Effector CD8-positive, alpha-beta T cell (primary cell): ENCODE measurements at regions not wholly inside any gene's neighbourhood (a gene's known extent, or its start where the extent isn't known, plus 50 kb on each side); places are given as distances from the start of the nearest gene placed in this dataset.
"Not testable (repeated sequence)": the region's sequence is repeated elsewhere in the genome, so short reads cannot be mapped to it uniquely, and the experiment has no call there.

ENCODE experiments used
- DNase-seq: peaks from one replicate; lab custom pipeline; 2025; lab: John Stamatoyannopoulos, UW

DNA sequence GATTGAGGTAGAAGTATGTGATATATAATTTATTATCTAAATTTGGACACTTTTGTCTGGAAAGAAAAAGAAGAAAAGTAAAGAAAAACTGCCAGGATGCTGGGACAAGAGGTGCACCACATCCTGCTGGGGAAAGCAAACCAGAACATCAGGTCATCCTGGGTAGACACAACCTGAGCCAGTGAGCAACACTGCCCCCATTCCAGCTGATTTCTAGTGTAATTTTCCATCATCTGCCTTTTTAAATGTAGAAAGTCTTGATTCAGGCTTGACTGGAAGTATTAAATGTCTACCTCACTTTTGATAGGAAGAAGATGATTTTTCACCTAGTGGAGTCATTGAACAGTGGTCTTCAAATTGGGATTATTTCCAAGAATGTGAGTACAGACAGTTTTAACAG is 1164.5 kb upstream of the CITED2 start:
- no peak for DNase-seq

GRCh38 chr6:140537834-140538705 is 1163.6 kb upstream of the CITED2 start:
- DNase-seq = no peak

GRCh38 chr6:140537211-140537610 is 1162.8 kb upstream of the CITED2 start:
- DNase-seq = no peak

DNA sequence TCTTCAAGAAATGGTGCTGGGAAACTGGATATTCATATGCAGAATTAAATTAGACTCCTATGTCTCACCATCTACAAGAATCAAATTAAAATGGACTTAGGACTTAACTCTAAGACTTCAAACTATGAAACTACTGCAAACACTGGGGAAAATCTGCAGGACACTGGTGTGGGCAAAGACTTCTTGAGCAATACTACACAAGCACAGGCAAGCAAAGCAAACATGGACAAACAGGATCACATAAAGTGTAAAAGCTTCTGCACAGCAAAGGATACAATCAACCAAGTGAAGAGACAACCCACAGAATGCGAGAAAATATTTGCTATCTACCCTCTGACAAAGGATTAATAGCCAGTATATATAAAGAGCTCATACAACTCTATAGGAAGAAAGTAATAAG is 1161.1 kb upstream of the CITED2 start:
- no peak for DNase-seq

DNA sequence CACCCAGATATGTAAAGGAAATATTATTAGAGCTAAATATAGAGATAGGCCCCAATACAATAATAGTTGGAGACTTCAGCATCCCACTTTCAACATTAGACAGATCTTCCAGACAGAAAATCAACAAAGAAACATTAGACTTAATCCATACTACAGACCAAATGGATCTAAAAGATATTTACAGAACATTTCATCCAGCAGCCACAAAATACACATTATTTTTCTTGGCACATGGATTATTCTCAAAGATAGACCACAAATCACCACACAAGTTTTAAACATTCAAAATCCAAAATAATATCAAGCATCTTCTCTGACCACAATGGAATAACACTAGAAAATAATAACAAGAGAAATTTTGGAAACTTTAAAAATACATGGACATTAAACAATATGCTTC is 1159.1 kb upstream of the CITED2 start:
- no peak for DNase-seq

- no peak for DNase-seq
Measured at GRCh38 chr6:140504776-140505175, 1130.3 kb upstream of the CITED2 start.

DNA sequence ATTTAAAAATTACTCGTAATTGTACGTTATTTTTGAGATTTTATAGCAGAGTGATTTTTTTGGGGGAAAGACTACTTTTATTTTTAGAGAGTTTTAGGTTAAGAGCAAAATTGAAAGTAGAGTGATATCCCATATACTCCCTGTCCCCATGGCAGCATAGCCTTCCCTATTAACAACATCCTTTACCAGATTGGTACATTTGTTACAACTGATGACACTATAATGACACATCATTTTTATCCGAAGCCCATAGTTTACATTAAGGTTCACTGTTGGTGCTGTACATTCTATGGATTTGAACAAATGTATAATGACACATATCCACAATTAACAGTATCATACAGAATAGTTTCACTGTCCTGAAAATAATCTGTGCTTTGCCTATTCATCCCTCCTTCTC is 1126.4 kb upstream of the CITED2 start:
- no peak for DNase-seq

DNA sequence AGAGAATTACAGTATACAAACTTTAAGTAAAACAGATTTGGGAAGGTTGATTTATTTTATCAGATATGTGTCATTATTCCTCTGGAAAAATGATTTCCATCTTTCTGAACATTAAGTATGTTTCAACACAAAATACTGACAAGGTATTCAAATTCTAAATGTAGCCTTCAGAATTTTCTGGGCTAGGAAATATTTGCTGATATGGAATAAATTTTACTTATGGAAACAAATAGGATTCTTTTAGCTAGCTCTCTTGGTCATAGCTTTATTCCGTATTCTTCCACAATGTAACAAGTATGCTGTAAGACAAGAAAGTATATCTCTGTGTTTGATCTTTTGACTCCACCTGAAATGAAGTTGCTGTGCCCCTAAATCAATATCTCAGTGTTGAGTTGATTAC is 1125.2 kb upstream of the CITED2 start:
- DNase-seq = no peak

DNA sequence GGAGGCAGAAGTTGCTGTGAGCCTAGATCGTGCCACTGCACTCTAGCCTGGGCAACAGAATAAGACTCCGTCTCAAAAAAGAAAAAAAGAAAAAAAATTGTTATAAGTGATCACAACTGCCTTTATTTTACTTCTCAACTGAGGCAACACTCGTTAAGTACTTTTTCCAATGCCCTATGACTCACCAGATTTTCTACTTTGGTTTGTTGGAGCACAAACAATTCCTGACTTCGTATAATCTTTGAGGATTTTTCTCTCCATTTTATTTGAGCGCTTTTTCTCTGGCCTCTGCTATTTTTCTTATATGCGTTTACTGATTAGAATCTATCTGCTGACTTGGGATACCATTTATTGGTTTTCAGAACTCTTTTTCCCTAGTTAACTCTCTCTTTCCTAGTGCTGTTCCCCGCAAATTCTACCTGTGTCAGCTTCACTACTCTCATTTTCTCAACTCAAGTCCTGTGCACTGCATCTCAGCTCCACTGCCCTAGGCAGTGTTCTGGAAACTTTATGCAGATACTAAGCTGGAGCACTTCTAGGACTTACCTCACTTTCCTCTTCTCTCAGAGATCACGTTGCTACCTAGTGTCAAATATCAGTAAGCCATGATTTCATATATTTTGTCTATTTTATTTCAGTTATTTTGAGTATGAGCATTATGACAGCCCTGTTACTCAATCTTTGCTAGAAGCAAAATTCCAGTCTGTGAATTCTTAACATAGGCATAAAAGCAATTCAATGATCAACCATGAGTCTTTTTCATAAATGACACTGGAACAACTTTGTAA is 1120.1 kb upstream of the CITED2 start:
- DNase-seq = no peak

DNA sequence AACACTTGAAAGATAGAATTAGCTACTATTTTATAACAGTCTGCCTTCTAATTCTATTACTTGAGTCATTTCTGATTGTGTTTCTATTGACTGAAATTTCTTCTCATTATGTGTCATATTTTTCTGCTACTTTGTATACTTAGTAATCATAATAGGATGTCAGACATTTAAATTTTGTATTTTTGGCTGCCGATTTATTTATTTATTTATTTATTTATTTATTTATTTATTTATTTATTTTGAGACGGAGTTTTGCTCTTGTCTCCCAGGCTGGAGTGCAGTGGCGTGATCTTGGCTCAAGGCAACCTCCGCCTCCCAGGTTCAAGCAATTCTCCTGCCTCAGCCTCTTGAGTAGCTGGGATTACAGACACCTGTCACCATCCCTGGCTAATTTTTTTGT is 1119.0 kb upstream of the CITED2 start:
- not testable (repeated sequence) for DNase-seq

GRCh38 chr6:140490081-140490480 is 1115.6 kb upstream of the CITED2 start:
- no peak for DNase-seq

DNA sequence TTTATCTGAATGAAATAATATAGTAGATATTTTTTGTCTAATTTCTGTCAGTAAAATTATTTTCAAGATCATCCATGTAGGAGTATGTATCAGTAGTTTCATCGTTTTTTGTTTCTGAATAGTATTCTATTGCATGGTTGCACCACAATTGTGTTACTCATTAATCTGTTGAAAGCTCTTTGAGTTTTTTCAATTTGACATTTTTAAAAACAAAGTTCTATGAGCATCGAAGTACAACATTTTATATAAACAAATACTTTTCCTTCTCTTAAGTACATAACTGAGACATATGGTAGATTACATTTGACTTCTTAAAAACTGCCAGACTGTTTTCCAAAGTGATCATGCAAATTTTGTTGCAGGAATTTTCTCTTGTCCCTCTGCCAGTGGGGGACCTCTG is 1113.1 kb upstream of the CITED2 start:
- DNase-seq = no peak

- no peak for DNase-seq
Measured at GRCh38 chr6:140486450-140487361, 1112.3 kb upstream of the CITED2 start.

DNA sequence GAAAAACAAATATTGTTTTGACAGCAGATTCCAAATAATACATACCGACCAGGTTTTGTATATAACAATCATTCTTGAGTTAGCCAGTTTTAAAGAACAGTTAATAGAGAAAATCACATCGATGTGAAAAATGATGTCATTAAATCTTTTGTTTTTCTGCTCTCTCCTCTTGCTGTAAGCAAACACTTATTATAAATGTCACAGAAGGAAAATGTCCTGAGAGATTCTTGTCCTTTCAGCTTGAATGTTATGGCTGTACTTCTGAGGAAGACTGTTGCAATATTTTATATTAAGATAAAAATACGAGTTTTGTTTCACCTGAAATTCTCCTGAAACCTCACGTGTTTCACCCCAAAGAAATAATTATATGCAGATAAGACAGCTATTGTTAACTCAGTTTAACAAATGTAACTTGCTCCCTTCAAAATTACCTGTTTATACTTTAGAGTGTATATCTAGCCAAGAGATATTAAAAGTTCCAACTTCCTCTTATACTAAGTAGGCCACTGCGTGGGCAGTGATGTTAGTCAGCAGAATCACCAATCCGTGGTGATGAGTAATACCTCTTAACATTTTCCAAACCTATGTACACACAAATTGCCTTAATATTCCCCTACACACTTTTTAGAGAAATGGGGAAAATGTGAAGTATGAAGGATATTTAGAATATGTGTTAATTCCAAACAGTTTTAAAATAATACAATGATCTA is 1111.4 kb upstream of the CITED2 start:
- no peak for DNase-seq

- no peak for DNase-seq
Measured at GRCh38 chr6:140480852-140481251, 1106.4 kb upstream of the CITED2 start.

- no peak for DNase-seq
Measured at GRCh38 chr6:140478631-140479030, 1104.2 kb upstream of the CITED2 start.

DNA sequence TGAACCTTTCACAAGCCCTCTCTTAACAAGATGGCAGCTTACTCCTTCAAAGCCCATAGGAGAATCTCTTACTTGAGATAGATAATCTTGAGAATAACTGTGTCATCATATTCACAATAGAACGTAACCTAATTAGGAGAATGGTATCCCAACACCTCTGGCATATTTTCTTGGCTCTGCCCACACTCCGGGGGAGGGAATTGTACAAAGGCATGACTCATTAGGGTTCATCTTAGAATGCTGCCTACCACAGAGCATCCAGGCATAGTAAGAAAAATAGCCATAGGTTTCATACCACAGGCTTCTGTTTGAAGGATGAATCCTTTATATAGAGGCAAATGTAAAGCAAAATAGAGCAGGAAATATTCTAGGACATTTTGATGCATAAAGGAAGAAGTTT is 1100.6 kb upstream of the CITED2 start:
- no peak for DNase-seq

- no peak for DNase-seq
Measured at GRCh38 chr6:140464720-140465119, 1090.3 kb upstream of the CITED2 start.

DNA sequence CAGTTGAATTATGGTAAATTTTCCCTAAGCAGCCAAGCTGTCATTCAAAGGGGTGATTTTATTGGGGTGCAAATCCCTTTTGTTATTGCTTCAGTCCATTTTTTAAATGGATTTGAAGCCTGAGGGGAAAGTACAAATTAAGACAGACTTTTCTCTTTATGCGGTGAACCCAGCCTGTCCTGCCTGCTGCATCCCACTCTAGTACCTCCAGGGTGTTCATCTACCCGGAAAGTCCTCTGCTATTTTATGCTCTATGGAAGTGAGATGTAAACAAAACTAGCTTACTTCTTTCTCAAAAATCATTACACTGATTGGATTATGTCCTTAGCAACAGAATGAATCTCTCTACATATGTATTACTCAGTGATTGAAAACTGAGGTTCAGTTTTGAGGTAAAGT is 1088.9 kb upstream of the CITED2 start:
- no peak for DNase-seq

DNA sequence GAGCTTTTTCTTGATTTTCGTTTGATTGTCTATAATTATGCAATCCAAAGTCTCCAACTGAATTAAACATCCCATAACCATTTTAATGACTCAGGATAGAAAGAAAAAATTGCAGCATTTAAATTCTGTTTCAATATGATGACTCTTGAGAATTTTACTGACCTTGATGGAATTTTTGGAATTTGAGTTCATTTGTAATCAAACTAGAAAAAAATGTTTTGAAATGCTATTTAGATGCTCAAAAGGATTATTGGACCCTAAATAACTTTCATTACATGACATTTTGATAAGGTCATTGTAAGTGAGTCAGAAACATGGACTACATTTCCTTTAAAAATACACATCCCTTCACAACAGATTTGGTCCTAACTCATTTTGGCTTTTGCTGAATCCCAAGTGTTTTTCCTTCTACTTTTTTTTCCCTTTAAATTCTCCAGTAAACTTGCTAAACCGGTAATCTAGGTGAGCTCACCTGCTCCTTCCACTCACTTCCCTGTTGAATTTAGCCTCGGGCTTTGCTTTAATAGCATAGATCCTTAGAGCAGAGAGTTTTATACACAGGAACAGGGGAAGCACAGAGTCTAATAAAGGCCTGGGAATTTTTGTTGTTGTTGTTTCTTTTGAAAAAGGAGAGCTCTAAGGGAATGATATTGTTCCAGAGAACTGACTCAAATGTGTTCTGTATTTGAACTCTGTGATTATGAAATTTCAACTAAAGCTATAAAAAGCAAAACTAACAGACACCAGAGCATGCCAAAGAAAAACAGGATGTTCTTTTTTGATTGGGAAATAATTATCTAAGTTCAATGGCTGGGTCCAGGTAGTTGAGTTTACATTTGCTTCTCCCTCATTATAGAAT is 1088.2 kb upstream of the CITED2 start:
- no peak for DNase-seq

- no peak for DNase-seq
Measured at GRCh38 chr6:140462076-140462452, 1087.6 kb upstream of the CITED2 start.
